ENCODE measurements at regions not wholly inside any gene's neighbourhood (a gene's known extent, or its start where the extent isn't known, plus 50 kb on each side); places are given as distances from the start of the nearest gene placed in this dataset.

DNA sequence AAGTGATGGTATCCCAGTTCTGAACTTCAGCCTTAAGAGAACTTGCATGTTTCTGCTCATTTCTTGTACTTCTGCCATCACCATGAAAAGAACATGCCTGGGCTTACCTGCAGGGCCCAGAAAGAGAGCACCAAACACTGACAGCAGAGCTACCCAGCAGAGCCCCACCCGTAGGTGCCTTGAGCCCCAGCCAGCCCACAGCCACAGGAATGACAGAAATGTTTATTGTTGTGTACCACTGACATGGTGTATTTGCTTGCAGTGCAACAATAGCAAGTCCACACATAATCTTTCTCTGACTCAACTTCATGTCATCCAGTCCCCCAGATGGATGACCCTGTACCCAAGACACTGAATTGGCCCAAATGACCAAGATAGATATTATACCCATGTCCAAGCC, 195.2 kb downstream of the TSHZ3 start:
- Histone ChIP-seq H3K4me3 (replicated peaks; ENCODE audit: insufficient read depth, low read length) (no peak overlapping the region), H3K27me3 (ENCODE audit: insufficient read depth, poor library complexity, severe bottlenecking) (no peaks in the 10 kb centered on the region), H3K27ac (replicated peaks) (no peak overlapping the region)
- TF ChIP-seq SPI1 (IDR thresholded peaks at IDR 0.05; ENCODE audit: borderline replicate concordance, low read depth): no peak
- no peak for TF ChIP-seq POLR2AphosphoS5 (IDR thresholded peaks at IDR 0.05; ENCODE audit: low read depth)
- TF ChIP-seq, protein P1, sequence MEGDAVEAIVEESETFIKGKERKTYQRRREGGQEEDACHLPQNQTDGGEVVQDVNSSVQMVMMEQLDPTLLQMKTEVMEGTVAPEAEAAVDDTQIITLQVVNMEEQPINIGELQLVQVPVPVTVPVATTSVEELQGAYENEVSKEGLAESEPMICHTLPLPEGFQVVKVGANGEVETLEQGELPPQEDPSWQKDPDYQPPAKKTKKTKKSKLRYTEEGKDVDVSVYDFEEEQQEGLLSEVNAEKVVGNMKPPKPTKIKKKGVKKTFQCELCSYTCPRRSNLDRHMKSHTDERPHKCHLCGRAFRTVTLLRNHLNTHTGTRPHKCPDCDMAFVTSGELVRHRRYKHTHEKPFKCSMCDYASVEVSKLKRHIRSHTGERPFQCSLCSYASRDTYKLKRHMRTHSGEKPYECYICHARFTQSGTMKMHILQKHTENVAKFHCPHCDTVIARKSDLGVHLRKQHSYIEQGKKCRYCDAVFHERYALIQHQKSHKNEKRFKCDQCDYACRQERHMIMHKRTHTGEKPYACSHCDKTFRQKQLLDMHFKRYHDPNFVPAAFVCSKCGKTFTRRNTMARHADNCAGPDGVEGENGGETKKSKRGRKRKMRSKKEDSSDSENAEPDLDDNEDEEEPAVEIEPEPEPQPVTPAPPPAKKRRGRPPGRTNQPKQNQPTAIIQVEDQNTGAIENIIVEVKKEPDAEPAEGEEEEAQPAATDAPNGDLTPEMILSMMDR (IDR thresholded peaks at IDR 0.05; ENCODE audit: insufficient read depth, low read length): no peak
- TF ChIP-seq, protein P2, sequence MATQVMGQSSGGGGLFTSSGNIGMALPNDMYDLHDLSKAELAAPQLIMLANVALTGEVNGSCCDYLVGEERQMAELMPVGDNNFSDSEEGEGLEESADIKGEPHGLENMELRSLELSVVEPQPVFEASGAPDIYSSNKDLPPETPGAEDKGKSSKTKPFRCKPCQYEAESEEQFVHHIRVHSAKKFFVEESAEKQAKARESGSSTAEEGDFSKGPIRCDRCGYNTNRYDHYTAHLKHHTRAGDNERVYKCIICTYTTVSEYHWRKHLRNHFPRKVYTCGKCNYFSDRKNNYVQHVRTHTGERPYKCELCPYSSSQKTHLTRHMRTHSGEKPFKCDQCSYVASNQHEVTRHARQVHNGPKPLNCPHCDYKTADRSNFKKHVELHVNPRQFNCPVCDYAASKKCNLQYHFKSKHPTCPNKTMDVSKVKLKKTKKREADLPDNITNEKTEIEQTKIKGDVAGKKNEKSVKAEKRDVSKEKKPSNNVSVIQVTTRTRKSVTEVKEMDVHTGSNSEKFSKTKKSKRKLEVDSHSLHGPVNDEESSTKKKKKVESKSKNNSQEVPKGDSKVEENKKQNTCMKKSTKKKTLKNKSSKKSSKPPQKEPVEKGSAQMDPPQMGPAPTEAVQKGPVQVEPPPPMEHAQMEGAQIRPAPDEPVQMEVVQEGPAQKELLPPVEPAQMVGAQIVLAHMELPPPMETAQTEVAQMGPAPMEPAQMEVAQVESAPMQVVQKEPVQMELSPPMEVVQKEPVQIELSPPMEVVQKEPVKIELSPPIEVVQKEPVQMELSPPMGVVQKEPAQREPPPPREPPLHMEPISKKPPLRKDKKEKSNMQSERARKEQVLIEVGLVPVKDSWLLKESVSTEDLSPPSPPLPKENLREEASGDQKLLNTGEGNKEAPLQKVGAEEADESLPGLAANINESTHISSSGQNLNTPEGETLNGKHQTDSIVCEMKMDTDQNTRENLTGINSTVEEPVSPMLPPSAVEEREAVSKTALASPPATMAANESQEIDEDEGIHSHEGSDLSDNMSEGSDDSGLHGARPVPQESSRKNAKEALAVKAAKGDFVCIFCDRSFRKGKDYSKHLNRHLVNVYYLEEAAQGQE (IDR thresholded peaks at IDR 0.05; ENCODE audit: insufficient replicate concordance, low read depth): no peak
- no peak for TF ChIP-seq GABPA (IDR thresholded peaks at IDR 0.05; ENCODE audit: low read depth)
- no peak for DNase-seq (ENCODE audit: low read depth in 1 of 2, low spot score in 1 of 2)

DNA sequence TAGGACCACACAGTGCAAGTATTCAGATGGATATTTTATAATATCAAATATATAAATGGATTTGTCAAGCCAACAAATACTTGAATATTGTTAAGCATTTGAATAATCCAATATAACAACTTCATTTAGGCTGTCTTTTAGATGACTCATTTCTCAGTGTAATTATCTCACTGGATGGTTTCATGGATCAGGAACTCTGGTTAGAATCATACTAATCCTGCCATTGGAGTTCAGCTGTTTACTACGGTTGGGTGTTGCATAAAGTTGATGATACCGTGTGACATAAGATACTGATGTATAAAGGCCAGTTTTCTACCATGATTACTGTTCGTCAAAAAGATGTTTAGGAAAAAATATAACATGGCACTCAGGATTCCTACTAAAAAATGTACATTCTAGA, 196.3 kb downstream of the TSHZ3 start:
- Histone ChIP-seq H3K27ac (replicated peaks) (no peak overlapping the region), H3K4me3 (replicated peaks; ENCODE audit: insufficient read depth, low read length) (no peak overlapping the region), H3K27me3 (ENCODE audit: insufficient read depth, poor library complexity, severe bottlenecking) (no peaks in the 10 kb centered on the region)
- no peak for DNase-seq (ENCODE audit: low read depth in 1 of 2, low spot score in 1 of 2)
- no peak for TF ChIP-seq GABPA (IDR thresholded peaks at IDR 0.05; ENCODE audit: low read depth)
- TF ChIP-seq SPI1 (IDR thresholded peaks at IDR 0.05; ENCODE audit: borderline replicate concordance, low read depth): no peak
- no peak for TF ChIP-seq POLR2AphosphoS5 (IDR thresholded peaks at IDR 0.05; ENCODE audit: low read depth)
- TF ChIP-seq, protein P1 (IDR thresholded peaks at IDR 0.05; ENCODE audit: insufficient read depth, low read length): no peak
- TF ChIP-seq, protein P2 (IDR thresholded peaks at IDR 0.05; ENCODE audit: insufficient replicate concordance, low read depth): no peak

DNA sequence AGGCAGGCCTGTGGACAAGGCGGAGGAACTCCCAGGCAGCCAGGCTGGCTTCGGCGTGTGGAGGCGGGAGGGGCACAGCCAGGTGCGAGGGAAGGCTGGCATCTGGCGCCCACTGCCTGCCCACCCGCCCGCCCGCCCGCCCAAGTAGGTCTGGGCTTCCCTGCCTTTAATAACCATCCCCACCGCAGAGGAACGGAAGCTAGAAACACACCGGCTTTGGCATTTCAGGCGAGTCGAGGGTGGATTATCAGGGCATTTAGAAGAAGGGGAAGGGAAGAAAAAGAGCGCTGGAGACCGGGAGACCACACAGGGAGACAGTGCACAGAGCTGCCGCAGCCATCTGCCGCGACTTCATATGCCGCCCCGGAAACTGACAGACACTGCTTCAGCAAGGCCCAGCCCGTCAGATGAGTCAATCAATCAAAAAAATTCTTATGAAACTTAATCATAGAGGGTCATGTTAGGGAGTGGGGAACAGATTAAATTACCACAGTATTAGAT, 199.7 kb downstream of the TSHZ3 start:
- no peak for TF ChIP-seq SPI1 (IDR thresholded peaks at IDR 0.05; ENCODE audit: borderline replicate concordance, low read depth)
- TF ChIP-seq GABPA (IDR thresholded peaks at IDR 0.05; ENCODE audit: low read depth): no peak
- TF ChIP-seq, protein P1 (IDR thresholded peaks at IDR 0.05; ENCODE audit: insufficient read depth, low read length): no peak
- TF ChIP-seq, protein P2 (IDR thresholded peaks at IDR 0.05; ENCODE audit: insufficient replicate concordance, low read depth): no peak
- no peak for TF ChIP-seq POLR2AphosphoS5 (IDR thresholded peaks at IDR 0.05; ENCODE audit: low read depth)
- H3K27me3 ChIP-seq (ENCODE audit: insufficient read depth, poor library complexity, severe bottlenecking): no peaks in the 10 kb centered on the region
- no peak overlapping the region for H3K27ac ChIP-seq (replicated peaks)
- no peak for DNase-seq (ENCODE audit: low read depth in 1 of 2, low spot score in 1 of 2)
- no peak overlapping the region for H3K4me3 ChIP-seq (replicated peaks; ENCODE audit: insufficient read depth, low read length)
